GM23248 (cell line): ENCODE measurements at regions not wholly inside any gene's neighbourhood (a gene's known extent, or its start where the extent isn't known, plus 50 kb on each side); places are given as distances from the start of the nearest gene placed in this dataset.

Source experiments
- EZH2 ChIP-seq: fragments of 200-600 bp; sonication (generic); IDR thresholded peaks from 2 replicates; pipeline ENCODE4 v1.6.1; 2018; ENCODE audit warnings: antibody characterized with exemption, mild to moderate bottlenecking; ENCODE audit not compliant: insufficient read depth, poor library complexity, severe bottlenecking
- EZH2phosphoT487 ChIP-seq: fragments of 200-600 bp; sonication (generic); IDR thresholded peaks from 2 replicates; pipeline ENCODE4 v1.6.1; 2018; ENCODE audit warnings: antibody characterized with exemption, moderate library complexity, mild to moderate bottlenecking, low read depth; ENCODE audit not compliant: insufficient read depth

DNA sequence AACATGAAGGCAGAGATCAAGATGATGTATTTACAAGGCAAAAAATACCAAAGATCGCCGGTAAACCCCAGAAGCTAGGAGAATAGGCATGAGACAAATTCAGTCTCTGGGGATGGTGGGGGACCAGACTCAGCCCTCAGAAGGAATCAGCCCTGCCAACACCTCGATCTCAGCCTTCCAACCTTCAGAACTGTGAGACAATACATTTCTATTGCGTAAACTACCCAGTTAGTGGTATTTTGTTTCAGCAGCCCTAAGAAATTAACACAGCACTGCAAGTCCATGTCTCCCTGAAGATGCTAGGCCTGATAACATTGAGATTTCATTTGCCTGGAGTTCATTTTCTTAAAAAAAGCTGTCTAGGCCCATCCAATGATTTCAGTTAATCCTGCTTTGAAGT lies 622.5 kb downstream of the PTPRC start:
- TF ChIP-seq EZH2phosphoT487: no peak
- TF ChIP-seq EZH2: no peak
